ENCODE measurements at regions not wholly inside any gene's neighbourhood (a gene's known extent, or its start where the extent isn't known, plus 50 kb on each side); places are given as distances from the start of the nearest gene placed in this dataset.
"Not testable (repeated sequence)": the region's sequence is repeated elsewhere in the genome, so short reads cannot be mapped to it uniquely, and the experiment has no call there.

DNA sequence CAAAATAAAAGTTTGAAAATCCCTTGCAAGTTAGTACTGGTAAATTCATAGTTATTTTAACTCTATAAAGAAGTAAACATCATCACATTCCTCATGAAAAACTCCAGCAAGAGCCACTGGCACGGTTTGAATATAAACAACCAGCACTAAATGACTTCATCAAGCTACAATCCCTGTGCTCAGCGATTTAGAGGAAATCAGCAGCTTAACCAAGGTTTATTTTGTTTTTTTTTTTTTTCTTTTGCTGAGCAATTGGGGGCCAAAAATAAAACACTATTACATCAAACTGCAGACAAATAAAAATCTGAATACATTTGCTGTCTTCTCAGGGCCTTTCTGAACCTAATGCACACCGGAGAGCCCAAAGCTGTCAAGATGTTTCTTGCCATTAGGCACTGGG lies 106.2 kb upstream of the SLC24A2 start:
- TF ChIP-seq, protein P1, sequence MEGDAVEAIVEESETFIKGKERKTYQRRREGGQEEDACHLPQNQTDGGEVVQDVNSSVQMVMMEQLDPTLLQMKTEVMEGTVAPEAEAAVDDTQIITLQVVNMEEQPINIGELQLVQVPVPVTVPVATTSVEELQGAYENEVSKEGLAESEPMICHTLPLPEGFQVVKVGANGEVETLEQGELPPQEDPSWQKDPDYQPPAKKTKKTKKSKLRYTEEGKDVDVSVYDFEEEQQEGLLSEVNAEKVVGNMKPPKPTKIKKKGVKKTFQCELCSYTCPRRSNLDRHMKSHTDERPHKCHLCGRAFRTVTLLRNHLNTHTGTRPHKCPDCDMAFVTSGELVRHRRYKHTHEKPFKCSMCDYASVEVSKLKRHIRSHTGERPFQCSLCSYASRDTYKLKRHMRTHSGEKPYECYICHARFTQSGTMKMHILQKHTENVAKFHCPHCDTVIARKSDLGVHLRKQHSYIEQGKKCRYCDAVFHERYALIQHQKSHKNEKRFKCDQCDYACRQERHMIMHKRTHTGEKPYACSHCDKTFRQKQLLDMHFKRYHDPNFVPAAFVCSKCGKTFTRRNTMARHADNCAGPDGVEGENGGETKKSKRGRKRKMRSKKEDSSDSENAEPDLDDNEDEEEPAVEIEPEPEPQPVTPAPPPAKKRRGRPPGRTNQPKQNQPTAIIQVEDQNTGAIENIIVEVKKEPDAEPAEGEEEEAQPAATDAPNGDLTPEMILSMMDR (IDR thresholded peaks at IDR 0.05) = no peak
- intact Hi-C loops (cut with DNase I) = no loop called here
- no peaks in the 10 kb centered on the region for H3K36me3 ChIP-seq
- H3K27me3 ChIP-seq (ENCODE audit: low read depth) = no peaks in the 10 kb centered on the region
- ATAC-seq (no peak), DNase-seq (no peak)
- H3K4me3 ChIP-seq = no peak overlapping the region
- no peaks in the 10 kb centered on the region for H3K9me3 ChIP-seq
- H3K27ac ChIP-seq = no peak overlapping the region
- no peaks in the 10 kb centered on the region for H3K4me1 ChIP-seq

GRCh38 chr9:19885608-19886007 lies 96.8 kb upstream of the SLC24A2 start:
- Histone ChIP-seq H3K4me3 (no peak overlapping the region), H3K27me3 (ENCODE audit: low read depth) (no peaks in the 10 kb centered on the region), H3K4me1 (no peaks in the 10 kb centered on the region), H3K27ac (no peak overlapping the region), H3K36me3 (no peaks in the 10 kb centered on the region), H3K9me3 (no peaks in the 10 kb centered on the region)
- DNase-seq (no peak), ATAC-seq (no peak)
- intact Hi-C loops (cut with DNase I) = no loop called here
- TF ChIP-seq, protein P1 (IDR thresholded peaks at IDR 0.05) = no peak

GRCh38 chr9:19879062-19879461 lies 90.2 kb upstream of the SLC24A2 start:
- ATAC-seq (no peak), DNase-seq (no peak)
- intact Hi-C loops (cut with DNase I) = no loop called here
- Histone ChIP-seq H3K27me3 (ENCODE audit: low read depth) (no peaks in the 10 kb centered on the region), H3K9me3 (no peaks in the 10 kb centered on the region), H3K27ac (no peak overlapping the region), H3K4me3 (no peak overlapping the region), H3K4me1 (no peaks in the 10 kb centered on the region), H3K36me3 (no peaks in the 10 kb centered on the region)
- TF ChIP-seq, protein P1 (IDR thresholded peaks at IDR 0.05) = no peak

DNA sequence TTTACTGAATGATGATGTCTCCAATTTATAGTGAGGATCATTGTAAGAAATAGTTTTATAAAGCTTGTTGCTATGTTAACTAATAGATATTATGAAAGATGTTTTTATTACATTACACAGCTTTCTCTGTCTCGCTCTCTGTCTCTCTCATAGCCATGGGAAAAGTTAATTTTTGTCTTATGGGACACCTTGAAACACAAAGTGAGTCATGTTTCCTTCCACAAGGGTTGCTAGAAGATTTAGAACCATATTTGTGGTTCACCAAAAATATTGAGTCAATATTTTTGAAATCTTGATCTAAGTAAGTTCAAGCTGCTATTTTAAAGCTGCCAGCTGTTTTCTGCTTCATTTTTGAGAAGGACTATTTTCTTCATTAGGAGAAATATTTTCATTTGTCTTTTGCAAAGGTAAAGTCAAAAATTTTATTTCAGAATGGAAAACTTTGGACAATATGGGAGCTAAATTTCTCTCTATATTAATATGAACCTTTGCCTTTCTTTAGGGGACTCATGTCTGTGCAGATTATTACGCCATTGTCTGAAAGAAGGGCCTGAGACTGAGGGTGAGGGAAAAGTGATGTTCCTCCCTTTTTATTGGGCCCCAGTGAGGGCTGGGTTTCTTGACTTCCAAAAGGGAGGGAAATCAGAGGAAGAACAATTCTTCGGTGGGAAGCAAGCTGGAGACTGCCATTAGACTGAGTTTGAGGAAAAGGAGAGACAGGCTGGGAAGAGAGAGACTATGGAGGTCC lies 87.9 kb upstream of the SLC24A2 start:
- no peak overlapping the region for H3K4me3 ChIP-seq

DNA sequence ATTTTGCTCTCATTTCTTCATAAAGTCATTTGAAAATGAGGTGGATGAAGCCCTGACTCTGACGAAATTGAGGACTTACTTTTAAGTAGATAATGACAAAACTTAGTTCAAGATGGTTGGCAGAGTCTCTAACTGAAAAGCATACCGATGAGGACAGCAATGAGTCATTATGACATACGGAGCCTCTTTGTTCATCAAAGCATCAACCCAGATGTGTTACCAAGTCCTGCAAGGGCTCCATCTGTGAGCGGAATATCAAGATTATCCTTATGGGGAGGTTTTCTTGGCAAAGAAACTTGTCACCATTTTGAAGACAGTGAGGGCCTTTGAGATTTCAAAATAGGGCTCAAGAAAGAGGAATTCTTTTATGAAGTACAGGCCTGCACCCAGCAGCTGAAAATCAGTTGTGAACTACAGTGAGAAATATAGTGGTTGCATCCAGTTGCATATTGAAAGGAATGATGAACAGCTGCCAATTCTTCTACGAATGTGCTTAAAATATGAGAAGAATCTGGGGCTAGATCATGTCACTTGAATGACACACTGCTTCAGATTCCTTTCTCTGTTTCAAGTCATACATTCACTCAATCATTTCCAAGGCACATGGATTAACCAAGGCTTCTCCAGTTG lies 86.6 kb upstream of the SLC24A2 start:
- intact Hi-C loops (cut with DNase I) = no loop called here
- DNase-seq = no peak
- TF ChIP-seq, protein P1 (IDR thresholded peaks at IDR 0.05) = no peak

More for the DNA sequence above, 87.9 kb upstream of the SLC24A2 start:
- Histone ChIP-seq H3K27ac (no peak overlapping the region), H3K4me1 (no peaks in the 10 kb centered on the region), H3K36me3 (no peaks in the 10 kb centered on the region), H3K27me3 (ENCODE audit: low read depth) (no peaks in the 10 kb centered on the region), H3K9me3 (no peaks in the 10 kb centered on the region)
- intact Hi-C loops (cut with DNase I) = no loop called here
- TF ChIP-seq, protein P1 (IDR thresholded peaks at IDR 0.05) = no peak
- no peak for ATAC-seq
- DNase-seq = no peak

GRCh38 chr9:19873188-19873587 lies 84.4 kb upstream of the SLC24A2 start:
- intact Hi-C loops (cut with DNase I); H3K36me3 ChIP-seq; H3K27ac ChIP-seq; H3K27me3 ChIP-seq (ENCODE audit: low read depth); ATAC-seq; H3K9me3 ChIP-seq; H3K4me1 ChIP-seq; H3K4me3 ChIP-seq; DNase-seq: not testable (repeated sequence)

More for the DNA sequence above, 86.6 kb upstream of the SLC24A2 start:
- Histone ChIP-seq H3K9me3 (no peaks in the 10 kb centered on the region), H3K27me3 (ENCODE audit: low read depth) (no peaks in the 10 kb centered on the region), H3K4me3 (no peak overlapping the region), H3K36me3 (no peaks in the 10 kb centered on the region), H3K27ac (no peak overlapping the region), H3K4me1 (no peaks in the 10 kb centered on the region)
- ATAC-seq = no peak
